HG03039 (cell line): ENCODE measurements at regions not wholly inside any gene's neighbourhood (a gene's known extent, or its start where the extent isn't known, plus 50 kb on each side); places are given as distances from the start of the nearest gene placed in this dataset.
A peak's percentile ranks its signal among the peaks of the same experiment; 100 is the strongest.

Source experiments
- ATAC-seq: cut with Tn5 transposase; IDR thresholded peaks from one replicate; pipeline ENCODE4 v1.9.1; 2021; ENCODE audit warnings: mild to moderate bottlenecking, moderate library complexity; ENCODE audit not compliant: unreplicated experiment

- no peak for ATAC-seq
These were observed 57.2 kb upstream of the HS3ST1 start for GRCh38 chr4:11485926-11486325.

- ATAC-seq, result no peak
These were observed 55.8 kb upstream of the HS3ST1 start for GRCh38 chr4:11484531-11484930.

GRCh38 chr4:11483046-11483445 lies 54.4 kb upstream of the HS3ST1 start:
- no peak for ATAC-seq

- peak; percentile 88 for ATAC-seq
These were observed 52.0 kb upstream of the HS3ST1 start for GRCh38 chr4:11480683-11481082.
